HFF-Myc (cell line): ENCODE measurements at regions not wholly inside any gene's neighbourhood (a gene's known extent, or its start where the extent isn't known, plus 50 kb on each side); places are given as distances from the start of the nearest gene placed in this dataset.
A peak's percentile ranks its signal among the peaks of the same experiment; 100 is the strongest.
"Not testable (repeated sequence)": the region's sequence is repeated elsewhere in the genome, so short reads cannot be mapped to it uniquely, and the experiment has no call there.

Experiments
- DNase-seq: peaks from one replicate; pipeline ENCODE4 v3.0.0-alpha.2; 2011; ENCODE audit warnings: low read depth; ENCODE audit errors: extremely low read depth
- H3K4me3 ChIP-seq: replicated peaks from 2 replicates; pipeline ENCODE4 v1.5.1; 2011; ENCODE audit warnings: low read depth, mild to moderate bottlenecking, control low read depth, low read length
- TF ChIP-seq, protein P1 (sequence below): IDR thresholded peaks from 2 replicates; pipeline ENCODE4 v1.5.1; 2012; ENCODE audit warnings: mild to moderate bottlenecking, low read depth, low read length, control low read depth; ENCODE audit errors: missing control alignments

DNA sequence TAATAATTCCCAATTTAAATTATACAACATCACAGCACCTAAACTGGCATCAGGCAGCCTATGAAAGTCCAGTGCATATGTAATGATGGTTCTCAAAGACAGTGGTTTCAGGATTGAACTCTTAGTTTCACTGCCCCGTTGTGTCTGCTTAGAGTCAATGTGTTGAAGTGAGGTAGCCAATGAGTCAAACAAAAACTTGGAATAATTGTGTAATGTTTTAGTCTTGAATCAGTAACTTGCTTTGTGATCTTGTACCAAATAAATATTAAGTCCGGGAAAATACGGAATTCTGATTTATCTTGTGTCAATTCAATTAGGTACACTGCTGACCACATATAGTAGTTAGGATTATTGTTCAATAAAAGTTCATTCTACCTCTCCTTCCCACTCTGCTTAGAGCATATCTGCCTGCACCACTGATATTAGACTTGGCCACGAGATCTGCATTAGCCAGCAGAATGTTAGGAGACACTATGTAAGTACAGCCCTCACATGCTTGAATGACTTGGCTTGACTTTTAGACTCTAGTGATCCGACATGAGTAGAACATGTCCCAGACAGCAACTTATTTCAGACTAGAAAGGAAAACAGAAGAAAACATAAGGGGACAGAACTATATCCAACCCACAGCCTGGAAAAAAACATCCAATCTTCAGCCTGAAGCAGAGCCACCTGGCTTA is 441.5 kb upstream of the PTGER4 start:
- TF ChIP-seq, protein P1, sequence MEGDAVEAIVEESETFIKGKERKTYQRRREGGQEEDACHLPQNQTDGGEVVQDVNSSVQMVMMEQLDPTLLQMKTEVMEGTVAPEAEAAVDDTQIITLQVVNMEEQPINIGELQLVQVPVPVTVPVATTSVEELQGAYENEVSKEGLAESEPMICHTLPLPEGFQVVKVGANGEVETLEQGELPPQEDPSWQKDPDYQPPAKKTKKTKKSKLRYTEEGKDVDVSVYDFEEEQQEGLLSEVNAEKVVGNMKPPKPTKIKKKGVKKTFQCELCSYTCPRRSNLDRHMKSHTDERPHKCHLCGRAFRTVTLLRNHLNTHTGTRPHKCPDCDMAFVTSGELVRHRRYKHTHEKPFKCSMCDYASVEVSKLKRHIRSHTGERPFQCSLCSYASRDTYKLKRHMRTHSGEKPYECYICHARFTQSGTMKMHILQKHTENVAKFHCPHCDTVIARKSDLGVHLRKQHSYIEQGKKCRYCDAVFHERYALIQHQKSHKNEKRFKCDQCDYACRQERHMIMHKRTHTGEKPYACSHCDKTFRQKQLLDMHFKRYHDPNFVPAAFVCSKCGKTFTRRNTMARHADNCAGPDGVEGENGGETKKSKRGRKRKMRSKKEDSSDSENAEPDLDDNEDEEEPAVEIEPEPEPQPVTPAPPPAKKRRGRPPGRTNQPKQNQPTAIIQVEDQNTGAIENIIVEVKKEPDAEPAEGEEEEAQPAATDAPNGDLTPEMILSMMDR: no peak
- no peak overlapping the region for H3K4me3 ChIP-seq

DNA sequence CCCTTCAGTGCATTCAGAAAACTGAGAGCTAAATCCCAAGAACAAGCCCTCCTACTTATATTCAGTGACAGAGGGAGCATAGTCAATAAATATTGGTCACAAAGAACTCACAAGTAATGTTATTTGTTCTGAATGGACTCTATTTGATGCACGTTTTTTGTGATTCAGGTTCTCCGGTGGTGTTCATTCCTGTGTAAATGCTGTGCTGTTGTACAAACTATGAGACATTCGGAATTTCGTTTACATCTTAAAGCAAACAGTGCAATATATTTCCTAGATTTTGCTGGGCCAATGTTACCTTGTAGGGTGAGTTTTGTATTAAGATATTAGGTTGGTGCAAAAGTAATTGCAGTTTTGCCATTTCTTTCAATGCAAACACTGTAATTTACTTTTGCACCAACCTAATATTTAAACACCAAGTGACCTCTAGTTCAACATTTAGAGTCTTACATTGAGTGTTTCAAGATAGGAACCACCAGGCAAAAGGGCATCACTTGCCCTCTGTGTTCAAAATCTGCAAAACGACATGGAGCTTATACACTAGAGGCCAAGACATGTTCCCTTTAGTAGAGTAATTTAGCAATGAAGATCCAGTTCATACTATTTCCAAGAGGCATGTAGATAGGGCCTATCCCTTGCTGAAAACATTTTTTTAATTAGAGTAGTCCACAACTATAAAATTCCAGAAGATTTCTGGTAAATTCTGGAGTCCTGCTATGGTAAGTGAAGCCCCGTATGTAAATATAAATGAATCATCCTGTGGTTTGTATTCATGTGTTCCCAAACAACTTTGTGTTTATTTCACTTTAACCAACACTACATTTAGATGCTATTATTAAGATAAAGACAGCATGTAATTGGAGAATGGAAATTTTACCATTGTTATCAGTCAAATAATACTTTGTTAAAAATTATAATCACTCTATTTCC is 444.0 kb upstream of the PTGER4 start:
- no peak overlapping the region for H3K4me3 ChIP-seq
- TF ChIP-seq, protein P1: no peak
- no peak for DNase-seq

More for the DNA sequence above, 441.5 kb upstream of the PTGER4 start:
- no peak for DNase-seq

DNA sequence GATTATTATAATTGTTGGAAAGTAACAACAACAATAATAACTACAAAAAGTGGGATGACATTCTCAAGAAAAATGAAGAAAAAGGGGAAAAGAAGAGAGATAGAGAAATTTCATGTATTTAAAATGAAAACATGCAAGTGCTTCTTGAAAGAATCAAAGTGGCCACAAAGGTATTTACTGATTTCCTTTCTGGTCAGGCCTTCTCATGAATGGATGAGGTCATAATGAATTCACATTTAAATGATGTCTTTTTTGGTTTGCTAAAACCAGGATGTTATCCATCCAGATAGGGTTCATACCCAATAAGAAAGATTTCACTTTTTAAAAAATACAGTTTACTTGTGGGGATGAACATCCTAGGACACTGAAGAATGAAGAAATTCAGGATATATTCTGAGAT is 446.4 kb upstream of the PTGER4 start:
- no peak overlapping the region for H3K4me3 ChIP-seq
- TF ChIP-seq, protein P1: no peak
- DNase-seq: no peak

GRCh38 chr5:40227931-40228330 is 451.8 kb upstream of the PTGER4 start:
- peak; percentile 39 for DNase-seq
- TF ChIP-seq, protein P1: no peak
- H3K4me3 ChIP-seq: no peak overlapping the region

GRCh38 chr5:40227366-40227765 is 452.3 kb upstream of the PTGER4 start:
- H3K4me3 ChIP-seq: no peak overlapping the region

GRCh38 chr5:40226906-40227305 is 452.8 kb upstream of the PTGER4 start:
- TF ChIP-seq, protein P1: no peak
- no peak for DNase-seq
- H3K4me3 ChIP-seq: no peak overlapping the region

More at GRCh38 chr5:40227366-40227765, 452.3 kb upstream of the PTGER4 start:
- no peak for DNase-seq
- TF ChIP-seq, protein P1: no peak

DNA sequence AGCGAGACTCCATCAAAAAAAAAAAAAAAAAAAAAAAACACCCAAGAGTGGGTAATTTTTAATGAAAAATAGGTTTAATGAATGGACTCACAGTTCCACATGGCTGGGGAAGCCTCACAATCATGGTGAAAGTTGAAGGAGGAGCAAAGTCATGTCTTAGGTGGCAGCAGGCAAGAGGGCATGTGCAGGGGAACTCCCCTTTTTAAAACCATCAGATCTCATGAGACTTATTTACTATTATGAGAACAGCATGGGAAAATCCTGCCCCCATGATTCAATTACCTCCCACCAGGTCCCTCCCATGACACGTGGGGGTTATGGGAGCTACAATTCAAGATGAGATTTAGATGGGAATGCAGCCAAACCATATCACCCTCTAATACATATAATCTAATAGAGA is 454.6 kb upstream of the PTGER4 start:
- not testable (repeated sequence) for DNase-seq

More for the DNA sequence above, 454.6 kb upstream of the PTGER4 start:
- not testable (repeated sequence) for H3K4me3 ChIP-seq
